HG03571 (cell line): ENCODE measurements at regions not wholly inside any gene's neighbourhood (a gene's known extent, or its start where the extent isn't known, plus 50 kb on each side); places are given as distances from the start of the nearest gene placed in this dataset.
"Not testable (repeated sequence)": the region's sequence is repeated elsewhere in the genome, so short reads cannot be mapped to it uniquely, and the experiment has no call there.

ENCODE experiments used
- ATAC-seq: cut with Tn5 transposase; IDR thresholded peaks from one replicate; pipeline ENCODE4 v1.9.1; 2021; ENCODE audit not compliant: unreplicated experiment

GRCh38 chr4:12403175-12403574 is 974.5 kb upstream of the HS3ST1 start:
- no peak for ATAC-seq

GRCh38 chr4:12399781-12400180 is 971.1 kb upstream of the HS3ST1 start:
- no peak for ATAC-seq

- ATAC-seq = no peak
These were observed 965.1 kb upstream of the HS3ST1 start for GRCh38 chr4:12393631-12394262.

- ATAC-seq = no peak
These were observed 960.9 kb upstream of the HS3ST1 start for GRCh38 chr4:12389604-12390003.

GRCh38 chr4:12382567-12382966 is 953.9 kb upstream of the HS3ST1 start:
- ATAC-seq = no peak

GRCh38 chr4:12379191-12379590 is 950.5 kb upstream of the HS3ST1 start:
- ATAC-seq = no peak

GRCh38 chr4:12375805-12376204 is 947.1 kb upstream of the HS3ST1 start:
- ATAC-seq = no peak

GRCh38 chr4:12365869-12366268 is 937.2 kb upstream of the HS3ST1 start:
- ATAC-seq = not testable (repeated sequence)

- ATAC-seq = no peak
These were observed 931.7 kb upstream of the HS3ST1 start for GRCh38 chr4:12360391-12360790.

GRCh38 chr4:12359420-12359819 is 930.7 kb upstream of the HS3ST1 start:
- no peak for ATAC-seq

- not testable (repeated sequence) for ATAC-seq
These were observed 904.4 kb upstream of the HS3ST1 start for GRCh38 chr4:12333083-12333482.

GRCh38 chr4:12324965-12325364 is 896.3 kb upstream of the HS3ST1 start:
- ATAC-seq = no peak

GRCh38 chr4:12319765-12320164 is 891.1 kb upstream of the HS3ST1 start:
- no peak for ATAC-seq

GRCh38 chr4:12304905-12305304 is 876.2 kb upstream of the HS3ST1 start:
- ATAC-seq = no peak

- no peak for ATAC-seq
These were observed 867.7 kb upstream of the HS3ST1 start for GRCh38 chr4:12296366-12296765.

- ATAC-seq = no peak
These were observed 865.3 kb upstream of the HS3ST1 start for GRCh38 chr4:12293906-12294525.

GRCh38 chr4:12286351-12286750 is 857.7 kb upstream of the HS3ST1 start:
- no peak for ATAC-seq

GRCh38 chr4:12270546-12270945 is 841.9 kb upstream of the HS3ST1 start:
- no peak for ATAC-seq

- ATAC-seq = no peak
These were observed 836.9 kb upstream of the HS3ST1 start for GRCh38 chr4:12265554-12265953.

GRCh38 chr4:12260453-12260852 is 831.8 kb upstream of the HS3ST1 start:
- no peak for ATAC-seq

- no peak for ATAC-seq
These were observed 816.3 kb upstream of the HS3ST1 start for GRCh38 chr4:12244973-12245372.

GRCh38 chr4:12242354-12242753 is 813.7 kb upstream of the HS3ST1 start:
- no peak for ATAC-seq
